HG03558 (cell line): ENCODE measurements at regions not wholly inside any gene's neighbourhood (a gene's known extent, or its start where the extent isn't known, plus 50 kb on each side); places are given as distances from the start of the nearest gene placed in this dataset.
"Not testable (repeated sequence)": the region's sequence is repeated elsewhere in the genome, so short reads cannot be mapped to it uniquely, and the experiment has no call there.

Experiments used
- ATAC-seq: cut with Tn5 transposase; IDR thresholded peaks from one replicate; pipeline ENCODE4 v1.9.1; 2021; ENCODE audit warnings: moderate number of reproducible peaks; ENCODE audit not compliant: unreplicated experiment; ENCODE audit errors: extremely low read depth

- no peak for ATAC-seq
These were observed 58.4 kb upstream of the PPP1R12A start for GRCh38 chr12:79993106-79993862.

- ATAC-seq = no peak
These were observed 56.7 kb upstream of the PPP1R12A start for GRCh38 chr12:79991586-79991985.

GRCh38 chr12:79990509-79991338 is 55.8 kb upstream of the PPP1R12A start:
- not testable (repeated sequence) for ATAC-seq

GRCh38 chr12:79988368-79988767 is 53.5 kb upstream of the PPP1R12A start:
- ATAC-seq = no peak

GRCh38 chr12:79987731-79988130 is 52.8 kb upstream of the PPP1R12A start:
- no peak for ATAC-seq
